ENCODE measurements at regions not wholly inside any gene's neighbourhood (a gene's known extent, or its start where the extent isn't known, plus 50 kb on each side); places are given as distances from the start of the nearest gene placed in this dataset.

- no peak for ATAC-seq
- intact Hi-C loops (cut with DNase I) = no loop called here
- no peak for DNase-seq
Observed at GRCh38 chr10:8489823-8490222, 435.3 kb downstream of the GATA3 start.

GRCh38 chr10:8498290-8498689 lies 443.8 kb downstream of the GATA3 start:
- DNase-seq = no peak
- intact Hi-C loops (cut with DNase I) = no loop called here
- no peak for ATAC-seq

GRCh38 chr10:8498881-8499280 lies 444.4 kb downstream of the GATA3 start:
- no peak for DNase-seq
- intact Hi-C loops (cut with DNase I) = no loop called here
- ATAC-seq = no peak

GRCh38 chr10:8499312-8499711 lies 444.8 kb downstream of the GATA3 start:
- intact Hi-C loops (cut with DNase I) = no loop called here

GRCh38 chr10:8499752-8500390 lies 445.4 kb downstream of the GATA3 start:
- no peak for DNase-seq
- ATAC-seq = no peak
- intact Hi-C loops (cut with DNase I) = no loop called here

More at GRCh38 chr10:8499312-8499711, 444.8 kb downstream of the GATA3 start:
- DNase-seq (no peak), ATAC-seq (no peak)

GRCh38 chr10:8502573-8502972 lies 448.1 kb downstream of the GATA3 start:
- intact Hi-C loops (cut with DNase I) = no loop called here
- DNase-seq = no peak

GRCh38 chr10:8504499-8504898 lies 450.0 kb downstream of the GATA3 start:
- DNase-seq (no peak), ATAC-seq (no peak)
- intact Hi-C loops (cut with DNase I) = no loop called here

More at GRCh38 chr10:8502573-8502972, 448.1 kb downstream of the GATA3 start:
- no peak for ATAC-seq

- intact Hi-C loops (cut with DNase I) = no loop called here
- ATAC-seq (no peak), DNase-seq (no peak)
Observed at GRCh38 chr10:8507156-8507555, 452.7 kb downstream of the GATA3 start.

GRCh38 chr10:8508882-8509281 lies 454.4 kb downstream of the GATA3 start:
- intact Hi-C loops (cut with DNase I) = no loop called here
- no peak for DNase-seq
- no peak for ATAC-seq

GRCh38 chr10:8510471-8510870 lies 456.0 kb downstream of the GATA3 start:
- intact Hi-C loops (cut with DNase I) = loop anchor here in 1 of 2 donors (10.0 kb wide), 1 partner anchor 604 kb away; no protein-coding TSS in a partner anchor
- ATAC-seq = no peak
- DNase-seq = no peak

GRCh38 chr10:8511026-8511425 lies 456.5 kb downstream of the GATA3 start:
- ATAC-seq (no peak), DNase-seq (no peak)
- intact Hi-C loops (cut with DNase I) = loop anchor here in 1 of 2 donors (10.0 kb wide), 1 partner anchor 604 kb away; no protein-coding TSS in a partner anchor

- intact Hi-C loops (cut with DNase I) = loop anchor here in 1 of 2 donors (10.0 kb wide), 1 partner anchor 601 kb away; no protein-coding TSS in a partner anchor
- DNase-seq = no peak
- no peak for ATAC-seq
Observed at GRCh38 chr10:8513155-8514147, 459.0 kb downstream of the GATA3 start.

- ATAC-seq (no peak), DNase-seq (no peak)
- intact Hi-C loops (cut with DNase I) = no loop called here
Observed at GRCh38 chr10:8520382-8520781, 465.9 kb downstream of the GATA3 start.

GRCh38 chr10:8527773-8528172 lies 473.3 kb downstream of the GATA3 start:
- DNase-seq = no peak
- intact Hi-C loops (cut with DNase I) = no loop called here
- no peak for ATAC-seq

GRCh38 chr10:8531116-8531515 lies 476.6 kb downstream of the GATA3 start:
- intact Hi-C loops (cut with DNase I) = no loop called here

GRCh38 chr10:8532647-8533046 lies 478.2 kb downstream of the GATA3 start:
- DNase-seq (no peak), ATAC-seq (no peak)
- intact Hi-C loops (cut with DNase I) = no loop called here

More at GRCh38 chr10:8531116-8531515, 476.6 kb downstream of the GATA3 start:
- ATAC-seq = no peak
- no peak for DNase-seq

GRCh38 chr10:8533462-8533861 lies 479.0 kb downstream of the GATA3 start:
- no peak for ATAC-seq
- no peak for DNase-seq
- intact Hi-C loops (cut with DNase I) = no loop called here

- DNase-seq (no peak), ATAC-seq (no peak)
Observed at GRCh38 chr10:8534096-8534495, 479.6 kb downstream of the GATA3 start.

GRCh38 chr10:8534891-8535290 lies 480.4 kb downstream of the GATA3 start:
- DNase-seq (no peak), ATAC-seq (no peak)
- intact Hi-C loops (cut with DNase I) = no loop called here

More at GRCh38 chr10:8534096-8534495, 479.6 kb downstream of the GATA3 start:
- intact Hi-C loops (cut with DNase I) = no loop called here

- DNase-seq (no peak), ATAC-seq (no peak)
- intact Hi-C loops (cut with DNase I) = no loop called here
Observed at GRCh38 chr10:8539056-8539455, 484.6 kb downstream of the GATA3 start.
